ENCODE measurements at regions not wholly inside any gene's neighbourhood (a gene's known extent, or its start where the extent isn't known, plus 50 kb on each side); places are given as distances from the start of the nearest gene placed in this dataset.
"Not testable (repeated sequence)": the region's sequence is repeated elsewhere in the genome, so short reads cannot be mapped to it uniquely, and the experiment has no call there.

GRCh38 chr2:67182884-67183283 lies 214.2 kb upstream of the ETAA1 start:
- CTCF ChIA-PET = no interaction called here
- intact Hi-C loops (cut with micrococcal nuclease) = no loop called here
- H3K27ac Mint-ChIP-seq = no peak overlapping the region
- TF ChIP-seq, protein P1, sequence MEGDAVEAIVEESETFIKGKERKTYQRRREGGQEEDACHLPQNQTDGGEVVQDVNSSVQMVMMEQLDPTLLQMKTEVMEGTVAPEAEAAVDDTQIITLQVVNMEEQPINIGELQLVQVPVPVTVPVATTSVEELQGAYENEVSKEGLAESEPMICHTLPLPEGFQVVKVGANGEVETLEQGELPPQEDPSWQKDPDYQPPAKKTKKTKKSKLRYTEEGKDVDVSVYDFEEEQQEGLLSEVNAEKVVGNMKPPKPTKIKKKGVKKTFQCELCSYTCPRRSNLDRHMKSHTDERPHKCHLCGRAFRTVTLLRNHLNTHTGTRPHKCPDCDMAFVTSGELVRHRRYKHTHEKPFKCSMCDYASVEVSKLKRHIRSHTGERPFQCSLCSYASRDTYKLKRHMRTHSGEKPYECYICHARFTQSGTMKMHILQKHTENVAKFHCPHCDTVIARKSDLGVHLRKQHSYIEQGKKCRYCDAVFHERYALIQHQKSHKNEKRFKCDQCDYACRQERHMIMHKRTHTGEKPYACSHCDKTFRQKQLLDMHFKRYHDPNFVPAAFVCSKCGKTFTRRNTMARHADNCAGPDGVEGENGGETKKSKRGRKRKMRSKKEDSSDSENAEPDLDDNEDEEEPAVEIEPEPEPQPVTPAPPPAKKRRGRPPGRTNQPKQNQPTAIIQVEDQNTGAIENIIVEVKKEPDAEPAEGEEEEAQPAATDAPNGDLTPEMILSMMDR (IDR thresholded peaks at IDR 0.05) = no peak
- no peaks in the 10 kb centered on the region for H3K27me3 Mint-ChIP-seq
- H3K36me3 Mint-ChIP-seq (ENCODE audit: low read depth) = no peaks in the 10 kb centered on the region
- peaks cover 3% of the 10 kb centered on the region for H3K9me3 Mint-ChIP-seq
- H3K4me3 Mint-ChIP-seq = no peak overlapping the region
- POLR2A ChIA-PET = no interaction called here
- H3K4me1 Mint-ChIP-seq (ENCODE audit: low read depth) = no peaks in the 10 kb centered on the region
- DNase-seq (no peak), ATAC-seq (no peak)

GRCh38 chr2:67186326-67186725 lies 210.8 kb upstream of the ETAA1 start:
- ATAC-seq (no peak), DNase-seq (no peak)
- intact Hi-C loops (cut with micrococcal nuclease) = no loop called here
- CTCF ChIA-PET = no interaction called here
- Mint-ChIP-seq H3K4me1 (ENCODE audit: low read depth) (no peaks in the 10 kb centered on the region), H3K36me3 (ENCODE audit: low read depth) (no peaks in the 10 kb centered on the region), H3K9me3 (peaks cover 1% of the 10 kb centered on the region), H3K27me3 (no peaks in the 10 kb centered on the region), H3K27ac (no peak overlapping the region), H3K4me3 (no peak overlapping the region)
- TF ChIP-seq, protein P1 (IDR thresholded peaks at IDR 0.05) = no peak
- POLR2A ChIA-PET = no interaction called here

- no peak for ATAC-seq
- Mint-ChIP-seq H3K27ac (no peak overlapping the region), H3K4me1 (ENCODE audit: low read depth) (no peaks in the 10 kb centered on the region), H3K36me3 (ENCODE audit: low read depth) (no peaks in the 10 kb centered on the region), H3K27me3 (no peaks in the 10 kb centered on the region), H3K9me3 (peaks cover 1% of the 10 kb centered on the region), H3K4me3 (no peak overlapping the region)
- intact Hi-C loops (cut with micrococcal nuclease) = no loop called here
- POLR2A ChIA-PET = no interaction called here
- TF ChIP-seq, protein P1 (IDR thresholded peaks at IDR 0.05) = no peak
- no peak for DNase-seq
- CTCF ChIA-PET = no interaction called here
These were observed 210.3 kb upstream of the ETAA1 start for GRCh38 chr2:67186871-67187270.

DNA sequence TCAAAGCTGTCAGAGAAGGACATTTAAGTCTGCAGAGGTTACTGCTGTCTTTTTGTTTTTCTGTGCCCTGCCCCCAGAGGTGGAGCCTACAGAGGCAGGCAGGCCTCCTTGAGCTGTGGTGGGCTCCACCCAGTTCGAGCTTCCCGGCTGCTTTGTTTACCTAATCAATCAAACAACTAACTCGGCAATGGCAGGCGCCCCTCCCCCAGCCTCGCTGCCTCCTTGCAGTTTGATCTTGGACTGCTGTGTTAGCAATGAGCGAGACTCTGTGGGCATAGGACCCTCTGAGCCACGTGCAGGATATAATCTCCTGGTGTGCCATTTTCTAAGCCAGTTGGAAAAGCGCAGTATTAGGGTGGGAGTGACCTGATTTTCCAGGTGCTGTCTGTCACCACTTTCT lies 201.8 kb upstream of the ETAA1 start:
- H3K9me3 Mint-ChIP-seq; H3K27me3 Mint-ChIP-seq; DNase-seq; intact Hi-C loops (cut with micrococcal nuclease); H3K4me1 Mint-ChIP-seq (ENCODE audit: low read depth); H3K27ac Mint-ChIP-seq; CTCF ChIA-PET; H3K4me3 Mint-ChIP-seq; H3K36me3 Mint-ChIP-seq (ENCODE audit: low read depth); POLR2A ChIA-PET; ATAC-seq: not testable (repeated sequence)

GRCh38 chr2:67201521-67201920 lies 195.6 kb upstream of the ETAA1 start:
- TF ChIP-seq, protein P1 (IDR thresholded peaks at IDR 0.05) = no peak
- no peak for DNase-seq
- Mint-ChIP-seq H3K4me3 (no peak overlapping the region), H3K36me3 (ENCODE audit: low read depth) (no peaks in the 10 kb centered on the region), H3K27me3 (no peaks in the 10 kb centered on the region), H3K27ac (no peak overlapping the region), H3K4me1 (ENCODE audit: low read depth) (no peaks in the 10 kb centered on the region), H3K9me3 (no peaks in the 10 kb centered on the region)
- CTCF ChIA-PET = no interaction called here
- ATAC-seq = no peak
- POLR2A ChIA-PET = no interaction called here
- intact Hi-C loops (cut with micrococcal nuclease) = no loop called here

DNA sequence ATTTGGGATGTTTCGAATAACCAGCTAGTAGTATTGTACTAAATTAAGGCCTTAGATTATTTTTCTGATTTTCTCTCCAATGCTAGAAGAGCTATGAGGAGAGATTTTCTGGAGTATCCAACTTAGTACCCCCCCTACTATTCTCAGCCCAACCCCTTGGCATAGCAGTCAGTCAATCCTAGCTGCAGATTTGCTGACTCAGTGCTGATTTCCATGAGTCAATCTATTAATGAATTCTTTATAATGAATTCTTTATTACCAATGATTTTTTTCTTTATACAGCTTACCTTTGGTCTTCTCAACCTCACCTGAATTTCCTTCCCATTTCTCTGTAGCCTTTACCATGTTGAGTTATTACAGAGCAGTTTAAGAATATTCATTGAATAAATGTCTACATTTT lies 192.8 kb upstream of the ETAA1 start:
- Mint-ChIP-seq H3K4me1 (ENCODE audit: low read depth) (no peaks in the 10 kb centered on the region), H3K27me3 (no peaks in the 10 kb centered on the region), H3K4me3 (no peak overlapping the region), H3K36me3 (ENCODE audit: low read depth) (no peaks in the 10 kb centered on the region), H3K9me3 (no peaks in the 10 kb centered on the region), H3K27ac (no peak overlapping the region)
- ChIA-PET CTCF (interaction anchor here (0.8 kb wide), 1 partner anchor 125 kb away, joined by 3 read pairs; no protein-coding TSS in a partner anchor), POLR2A (no interaction called here)
- intact Hi-C loops (cut with micrococcal nuclease) = no loop called here
- ATAC-seq (no peak), DNase-seq (no peak)
- TF ChIP-seq, protein P1 (IDR thresholded peaks at IDR 0.05) = no peak

Data from activated CD8-positive, alpha-beta T cell treated with anti-CD3 and anti-CD28 coated beads for 36 hours (primary cell).